ENCODE measurements at regions not wholly inside any gene's neighbourhood (a gene's known extent, or its start where the extent isn't known, plus 50 kb on each side); places are given as distances from the start of the nearest gene placed in this dataset.

DNA sequence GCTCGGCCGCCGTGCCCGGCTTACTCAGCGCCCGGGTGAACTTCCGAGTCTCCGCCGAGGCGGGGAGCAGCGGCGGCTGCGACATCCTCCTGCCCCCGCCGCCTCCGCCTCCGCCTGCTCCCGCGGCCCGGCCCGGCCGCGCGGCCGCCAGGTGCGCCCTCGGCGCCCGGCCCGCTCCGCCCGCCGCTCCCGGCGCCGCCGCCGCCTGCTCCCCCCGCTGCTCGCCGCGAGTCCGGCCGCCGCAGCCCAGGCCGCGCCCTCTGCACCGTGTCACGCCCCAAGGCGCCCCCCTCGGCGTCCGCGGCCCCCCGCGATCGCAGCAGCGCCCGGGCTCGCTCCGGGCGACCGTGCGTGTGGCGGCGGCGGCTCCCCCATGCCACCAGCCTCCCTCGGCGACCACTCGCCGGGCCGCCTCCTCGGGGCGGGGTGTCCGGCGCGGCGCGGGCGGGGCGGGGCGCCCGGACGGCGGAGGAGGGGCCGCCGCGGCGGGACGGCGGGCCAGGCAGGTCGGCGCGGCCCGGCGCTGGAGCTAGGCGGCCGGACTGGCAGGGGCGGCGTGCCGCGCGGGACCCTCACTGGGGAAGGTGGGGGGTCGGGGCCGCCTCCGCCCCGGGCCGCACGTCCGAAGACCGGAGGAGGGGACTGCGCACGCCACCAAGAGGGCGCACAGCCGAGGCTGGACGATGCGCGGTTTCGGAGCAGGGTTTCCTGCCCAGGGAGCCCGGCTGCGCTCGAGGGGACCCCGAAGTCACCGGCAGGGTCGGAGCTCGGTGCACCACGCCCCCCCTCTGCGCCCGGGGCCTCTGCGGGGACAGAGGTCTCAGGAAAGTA, 108.6 kb upstream of the DOCK9 start:
- 0 out of 2 replicates have a peak overlapping the region, but pooled peaks have one; percentile 31 for H2AFZ ChIP-seq (ENCODE audit: low read length)
- H4K20me1 ChIP-seq (ENCODE audit: insufficient read depth, low read length): no peaks in the 10 kb centered on the region

DNA sequence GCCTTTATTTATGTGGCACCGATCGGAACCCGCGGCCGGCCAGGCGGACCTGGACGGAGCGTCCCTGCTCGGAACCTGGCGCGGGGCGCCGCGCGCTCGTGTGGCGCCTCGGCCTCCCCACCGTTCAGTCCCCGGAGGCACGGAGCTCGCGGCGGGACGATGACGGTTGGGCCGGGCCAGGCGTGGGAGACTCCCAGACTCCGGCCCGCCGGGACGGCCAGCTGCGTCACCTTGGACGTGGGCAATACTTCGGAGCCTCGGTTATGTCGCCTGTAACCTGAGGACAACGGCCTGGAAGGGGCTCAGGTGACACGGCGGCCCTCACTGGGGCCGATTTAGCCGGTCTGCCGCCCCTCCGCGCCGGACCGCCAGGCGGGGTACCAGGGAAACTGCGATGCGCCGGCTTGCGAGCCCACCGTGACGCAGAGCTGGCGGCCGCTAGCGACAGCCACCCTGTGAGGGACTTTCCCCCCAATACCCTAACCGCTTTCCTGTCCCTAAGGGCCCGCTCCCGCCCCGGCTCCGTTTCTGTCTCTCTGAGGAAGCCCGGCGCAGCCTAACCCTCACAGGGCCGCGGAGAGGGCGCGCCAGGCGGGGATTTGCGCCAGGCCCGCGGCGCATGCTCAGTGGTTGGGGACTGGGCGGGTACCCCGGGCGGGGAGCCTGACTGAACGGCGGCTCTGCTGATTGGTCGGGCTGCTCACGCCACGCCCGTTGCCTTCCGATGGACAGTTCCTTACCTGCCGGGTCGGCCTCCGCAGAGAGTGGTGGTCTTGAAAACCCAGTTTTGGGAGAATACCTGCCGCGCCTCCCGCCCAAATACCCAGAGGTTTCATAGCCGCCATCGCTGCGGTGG, 109.5 kb upstream of the DOCK9 start:
- Histone ChIP-seq H3K27me3 (ENCODE audit: insufficient read depth, low read length) (peaks cover 9% of the 10 kb centered on the region; the same call in 1 of the 2 replicates), H3K27ac (ENCODE audit: low read depth, low read length, poor library complexity, severe bottlenecking) (no peak overlapping the region)

More for the DNA sequence above, 108.6 kb upstream of the DOCK9 start:
- Histone ChIP-seq H3K36me3 (ENCODE audit: insufficient read depth, low read length) (no peaks in the 10 kb centered on the region), H3K27ac (ENCODE audit: low read depth, low read length, poor library complexity, severe bottlenecking) (no peak overlapping the region), H3F3A (ENCODE audit: insufficient read depth, low read length) (no peaks in the 10 kb centered on the region), H3K4me1 (ENCODE audit: insufficient read depth, low read length, severe bottlenecking) (peaks cover 16% of the 10 kb centered on the region), H3K27me3 (ENCODE audit: insufficient read depth, low read length) (peaks cover 9% of the 10 kb centered on the region; the same call in 1 of the 2 replicates), H3K4me3 (ENCODE audit: low read depth, low read length, poor library complexity, severe bottlenecking) (peak overlapping the region; percentile 67), H3K9me2 (ENCODE audit: low read depth, low read length) (no peaks in the 10 kb centered on the region), H3K9me3 (ENCODE audit: low read length) (no peaks in the 10 kb centered on the region), H3K79me2 (ENCODE audit: insufficient read depth, low read length) (no peaks in the 10 kb centered on the region), H3K9ac (ENCODE audit: low read length) (peak overlapping the region; percentile 68), H3K4me2 (ENCODE audit: low read length) (peak overlapping the region; percentile 74)
- TF ChIP-seq, protein P1, sequence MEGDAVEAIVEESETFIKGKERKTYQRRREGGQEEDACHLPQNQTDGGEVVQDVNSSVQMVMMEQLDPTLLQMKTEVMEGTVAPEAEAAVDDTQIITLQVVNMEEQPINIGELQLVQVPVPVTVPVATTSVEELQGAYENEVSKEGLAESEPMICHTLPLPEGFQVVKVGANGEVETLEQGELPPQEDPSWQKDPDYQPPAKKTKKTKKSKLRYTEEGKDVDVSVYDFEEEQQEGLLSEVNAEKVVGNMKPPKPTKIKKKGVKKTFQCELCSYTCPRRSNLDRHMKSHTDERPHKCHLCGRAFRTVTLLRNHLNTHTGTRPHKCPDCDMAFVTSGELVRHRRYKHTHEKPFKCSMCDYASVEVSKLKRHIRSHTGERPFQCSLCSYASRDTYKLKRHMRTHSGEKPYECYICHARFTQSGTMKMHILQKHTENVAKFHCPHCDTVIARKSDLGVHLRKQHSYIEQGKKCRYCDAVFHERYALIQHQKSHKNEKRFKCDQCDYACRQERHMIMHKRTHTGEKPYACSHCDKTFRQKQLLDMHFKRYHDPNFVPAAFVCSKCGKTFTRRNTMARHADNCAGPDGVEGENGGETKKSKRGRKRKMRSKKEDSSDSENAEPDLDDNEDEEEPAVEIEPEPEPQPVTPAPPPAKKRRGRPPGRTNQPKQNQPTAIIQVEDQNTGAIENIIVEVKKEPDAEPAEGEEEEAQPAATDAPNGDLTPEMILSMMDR (IDR thresholded peaks at IDR 0.05; ENCODE audit: low read length): no peak
- TF ChIP-seq EZH2 (IDR thresholded peaks at IDR 0.05; ENCODE audit: borderline replicate concordance, low read length): no peak

DNA sequence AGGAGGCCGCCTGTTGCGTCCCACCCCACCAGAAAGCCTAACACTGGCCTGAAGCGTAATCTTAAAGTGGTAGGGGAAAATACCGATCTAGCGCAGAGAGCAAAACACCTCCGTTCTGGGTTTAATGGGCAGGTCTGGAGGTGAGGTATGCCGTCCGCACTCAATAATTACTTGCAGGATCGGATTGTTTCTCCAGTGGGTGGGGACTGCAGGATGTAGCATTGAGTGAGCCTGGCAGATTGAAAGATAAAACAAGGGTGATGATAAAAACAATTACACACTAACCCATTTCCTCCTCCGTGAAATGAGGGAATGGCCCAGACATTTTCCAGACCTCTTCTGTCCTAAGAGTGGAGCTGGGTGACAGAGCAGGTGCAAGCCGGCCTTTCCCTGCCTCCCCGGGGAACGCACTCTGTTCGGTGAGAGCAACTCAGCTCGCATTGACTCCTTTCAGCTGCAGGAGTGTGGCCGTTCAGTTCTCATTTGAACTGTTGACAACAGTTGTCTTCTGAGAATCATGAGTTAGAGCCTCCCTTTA, 110.2 kb upstream of the DOCK9 start:
- no peaks in the 10 kb centered on the region for H3K36me3 ChIP-seq (ENCODE audit: insufficient read depth, low read length)
- no peaks in the 10 kb centered on the region for H3F3A ChIP-seq (ENCODE audit: insufficient read depth, low read length)
- H4K20me1 ChIP-seq (ENCODE audit: insufficient read depth, low read length): no peaks in the 10 kb centered on the region
- peak overlapping the region; percentile 67 for H3K4me3 ChIP-seq (ENCODE audit: low read depth, low read length, poor library complexity, severe bottlenecking)
- H3K9me3 ChIP-seq (ENCODE audit: low read length): no peaks in the 10 kb centered on the region
- H3K79me2 ChIP-seq (ENCODE audit: insufficient read depth, low read length): no peaks in the 10 kb centered on the region
- no peak overlapping the region for H3K27ac ChIP-seq (ENCODE audit: low read depth, low read length, poor library complexity, severe bottlenecking)
- peaks cover 16% of the 10 kb centered on the region for H3K4me1 ChIP-seq (ENCODE audit: insufficient read depth, low read length, severe bottlenecking)
- H2AFZ ChIP-seq (ENCODE audit: low read length): peak overlapping the region; percentile 64
- H3K27me3 ChIP-seq (ENCODE audit: insufficient read depth, low read length): peaks cover 9% of the 10 kb centered on the region; the same call in 1 of the 2 replicates
- peak overlapping the region; percentile 68 for H3K9ac ChIP-seq (ENCODE audit: low read length)
- TF ChIP-seq EZH2 (IDR thresholded peaks at IDR 0.05; ENCODE audit: borderline replicate concordance, low read length): no peak
- TF ChIP-seq, protein P1 (IDR thresholded peaks at IDR 0.05; ENCODE audit: low read length): no peak
- H3K4me2 ChIP-seq (ENCODE audit: low read length): peak overlapping the region; percentile 74
- no peaks in the 10 kb centered on the region for H3K9me2 ChIP-seq (ENCODE audit: low read depth, low read length)

More for the DNA sequence above, 109.5 kb upstream of the DOCK9 start:
- TF ChIP-seq EZH2 (IDR thresholded peaks at IDR 0.05; ENCODE audit: borderline replicate concordance, low read length): no peak
- TF ChIP-seq, protein P1 (IDR thresholded peaks at IDR 0.05; ENCODE audit: low read length): peak; percentile 13; the same call in 1 of the 2 replicates
- peak overlapping the region; percentile 67 for H3K4me3 ChIP-seq (ENCODE audit: low read depth, low read length, poor library complexity, severe bottlenecking)
- H3K36me3 ChIP-seq (ENCODE audit: insufficient read depth, low read length): no peaks in the 10 kb centered on the region
- H3K4me2 ChIP-seq (ENCODE audit: low read length): peak overlapping the region; percentile 74
- H3K9me3 ChIP-seq (ENCODE audit: low read length): no peaks in the 10 kb centered on the region
- H3K9me2 ChIP-seq (ENCODE audit: low read depth, low read length): no peaks in the 10 kb centered on the region
- H3K79me2 ChIP-seq (ENCODE audit: insufficient read depth, low read length): no peaks in the 10 kb centered on the region
- peak overlapping the region; percentile 68 for H3K9ac ChIP-seq (ENCODE audit: low read length)
- H2AFZ ChIP-seq (ENCODE audit: low read length): peak overlapping the region; percentile 64
- no peaks in the 10 kb centered on the region for H3F3A ChIP-seq (ENCODE audit: insufficient read depth, low read length)
- H4K20me1 ChIP-seq (ENCODE audit: insufficient read depth, low read length): no peaks in the 10 kb centered on the region
- peaks cover 16% of the 10 kb centered on the region for H3K4me1 ChIP-seq (ENCODE audit: insufficient read depth, low read length, severe bottlenecking)
